ENCODE measurements at regions not wholly inside any gene's neighbourhood (a gene's known extent, or its start where the extent isn't known, plus 50 kb on each side); places are given as distances from the start of the nearest gene placed in this dataset.

- TF ChIP-seq CTCF (IDR thresholded peaks at IDR 0.05; ENCODE audit: low read depth, low read length) (peak; percentile 43), EZH2phosphoT487 (IDR thresholded peaks at IDR 0.05; ENCODE audit: low read depth) (no peak)
These were observed 184.1 kb downstream of the MID1IP1 start for GRCh38 chrX:38985375-38985774.

Measured in OCI-LY3 (cell line).